NCI-H524 treated with DMSO at 0.1 percent for 48 hours (cell line): ENCODE measurements at regions not wholly inside any gene's neighbourhood (a gene's known extent, or its start where the extent isn't known, plus 50 kb on each side); places are given as distances from the start of the nearest gene placed in this dataset.

ENCODE experiments used
- DNase-seq: peaks from one replicate; lab custom pipeline; 2025; lab: John Stamatoyannopoulos, UW

DNA sequence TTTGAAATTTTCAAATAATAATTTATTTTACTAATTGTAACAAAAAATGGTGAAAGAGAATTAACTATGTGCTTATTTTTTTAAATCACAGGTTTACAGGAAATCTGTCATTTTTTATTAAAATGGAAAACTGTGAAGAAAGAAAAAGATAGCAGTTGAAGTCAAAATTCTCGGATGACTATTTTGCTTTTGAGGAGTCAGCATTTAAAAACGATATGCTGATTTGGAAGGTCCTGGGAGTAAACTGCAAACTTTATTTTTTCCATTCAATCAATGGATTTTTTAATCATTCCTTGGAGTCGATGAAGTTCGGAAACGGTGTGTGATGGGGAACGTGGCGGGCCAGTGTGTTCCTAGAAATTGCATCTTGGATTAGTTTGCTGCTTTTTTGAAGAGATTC lies 258.9 kb upstream of the NAV3 start:
- no peak for DNase-seq

DNA sequence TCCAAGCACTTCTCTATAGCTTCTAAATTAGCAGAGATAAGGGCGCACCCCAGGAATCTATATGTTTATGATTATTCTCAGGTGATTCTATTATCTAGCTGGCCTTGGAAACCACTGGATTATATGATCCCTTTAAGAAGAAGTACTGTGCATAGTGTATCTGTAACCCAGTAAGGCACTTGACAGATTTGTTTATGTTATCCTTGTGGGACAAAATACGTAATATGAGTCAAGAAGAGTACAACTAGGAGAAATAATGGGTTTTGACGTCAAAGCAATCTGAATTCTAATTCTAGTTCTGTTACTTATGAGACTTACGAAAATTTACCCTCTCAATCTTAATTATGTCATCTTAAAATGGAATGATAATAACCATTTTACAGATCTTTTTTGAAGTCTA lies 259.6 kb upstream of the NAV3 start:
- DNase-seq = no peak

DNA sequence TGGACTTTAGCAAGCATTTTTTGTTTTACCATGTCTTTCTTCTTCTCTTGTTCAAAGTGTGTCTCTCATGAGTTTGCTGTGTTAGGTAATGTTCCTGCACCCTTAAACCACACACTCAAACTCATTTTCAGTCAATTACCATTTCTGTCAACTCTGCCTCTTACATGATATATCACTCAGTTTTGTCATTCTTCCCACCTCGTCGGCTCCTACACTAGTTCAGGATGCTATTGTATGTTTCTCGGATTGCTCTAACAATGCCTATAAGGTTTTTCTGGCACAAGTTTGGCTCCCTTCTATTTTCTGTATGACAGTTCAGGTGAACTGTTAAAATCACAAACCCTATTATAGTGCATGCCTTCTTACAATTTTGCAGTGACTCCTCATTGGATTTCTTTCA lies 260.8 kb upstream of the NAV3 start:
- DNase-seq = no peak

DNA sequence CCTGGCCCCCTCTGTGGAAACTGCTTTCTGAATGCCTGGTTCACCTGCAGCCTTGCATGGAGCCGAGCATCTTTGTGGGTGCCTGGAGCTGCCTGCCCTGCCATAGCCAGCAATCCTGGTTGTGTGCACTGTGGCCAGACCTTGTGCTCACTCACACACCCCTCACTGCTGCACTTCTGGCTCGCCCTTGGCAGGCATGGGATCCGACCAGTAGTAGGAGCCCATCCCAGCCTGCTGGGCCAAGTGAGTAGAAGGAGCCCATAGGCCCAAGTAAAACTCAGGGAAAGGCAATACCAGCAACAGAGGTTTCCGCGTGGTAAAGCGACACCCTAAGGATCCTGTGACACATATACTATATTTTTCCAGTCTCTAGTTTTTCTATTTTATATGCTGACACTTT lies 270.0 kb upstream of the NAV3 start:
- no peak for DNase-seq

DNA sequence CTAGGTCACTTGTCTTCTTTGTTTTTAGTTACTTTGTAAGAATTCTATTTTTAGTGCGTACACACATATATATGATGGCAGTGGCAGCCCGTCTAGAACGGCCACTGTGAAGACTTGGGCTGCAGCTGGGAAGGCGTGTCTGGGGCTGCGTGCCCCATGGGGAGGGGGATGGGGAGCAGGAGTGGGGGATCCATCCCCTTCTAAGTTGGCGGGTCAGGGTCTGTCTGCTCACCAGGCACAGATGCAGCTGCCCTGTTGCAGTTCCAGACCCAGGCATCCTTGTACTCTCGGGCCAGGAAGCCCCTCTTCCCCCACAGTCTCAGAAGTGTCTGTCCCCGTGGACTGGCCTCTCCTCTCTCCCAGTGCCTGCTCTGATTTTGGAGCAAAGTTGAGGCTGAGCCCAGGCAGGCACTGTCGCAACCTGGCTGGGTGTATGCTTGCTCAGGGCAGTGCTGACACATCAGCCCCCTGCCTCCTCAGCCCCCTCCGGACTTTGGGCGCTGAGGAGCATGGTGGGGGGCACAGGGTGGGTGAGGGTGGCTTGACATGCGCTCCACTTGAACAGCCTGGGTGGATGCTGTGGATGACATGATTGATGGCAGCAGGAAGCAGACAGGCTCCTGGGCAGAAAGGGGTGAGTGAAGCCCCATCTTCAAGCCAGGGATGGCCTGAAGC lies 271.2 kb upstream of the NAV3 start:
- no peak for DNase-seq

DNA sequence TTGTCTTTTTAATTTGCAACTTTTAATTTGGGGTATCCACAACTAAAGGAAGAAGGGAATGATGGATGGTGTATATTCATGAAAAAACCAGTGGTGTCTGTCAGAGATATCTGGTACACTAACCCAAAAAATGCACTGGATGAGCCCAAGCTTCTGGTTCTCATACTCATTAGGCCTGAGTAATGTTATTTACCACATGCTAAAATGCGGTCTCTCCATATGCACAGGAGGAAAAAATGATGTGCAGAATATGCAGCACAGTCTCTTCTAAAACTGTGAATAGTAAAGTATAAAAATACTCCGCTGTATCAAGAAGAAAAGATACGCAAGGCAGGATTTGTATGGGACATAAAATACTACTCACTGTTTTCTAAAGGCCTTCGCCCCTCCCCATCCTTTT lies 275.6 kb upstream of the NAV3 start:
- DNase-seq = no peak

DNA sequence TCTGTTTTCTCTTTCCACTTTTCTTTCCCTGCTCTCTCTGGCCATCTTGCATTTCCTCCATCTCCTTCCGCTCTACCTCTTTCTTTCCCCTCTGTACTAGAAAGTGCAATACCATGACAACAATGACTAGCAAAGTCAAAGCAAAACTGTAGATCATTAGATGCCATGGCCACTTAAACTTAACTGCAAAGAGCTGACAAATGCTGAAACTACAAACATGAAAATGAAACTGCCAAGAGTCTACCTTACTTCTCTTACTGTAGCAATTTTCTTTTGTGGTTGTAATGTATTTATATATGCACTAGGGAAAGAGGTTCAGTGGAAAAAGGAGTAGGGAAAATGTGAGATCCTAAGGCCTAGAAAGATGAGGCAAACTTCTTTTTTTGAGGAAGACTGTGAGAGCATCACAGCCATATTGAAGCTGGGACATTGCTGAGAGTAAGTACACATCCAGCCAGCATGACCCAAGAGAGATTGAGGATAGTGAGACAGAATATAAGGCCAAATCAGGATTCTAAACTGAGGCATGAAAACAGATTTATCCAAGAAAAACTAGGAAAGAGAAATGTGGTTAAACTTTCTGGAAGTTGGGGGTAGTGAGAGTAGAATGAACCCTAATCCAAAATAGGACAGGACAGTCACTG lies 276.6 kb upstream of the NAV3 start:
- DNase-seq = no peak

DNA sequence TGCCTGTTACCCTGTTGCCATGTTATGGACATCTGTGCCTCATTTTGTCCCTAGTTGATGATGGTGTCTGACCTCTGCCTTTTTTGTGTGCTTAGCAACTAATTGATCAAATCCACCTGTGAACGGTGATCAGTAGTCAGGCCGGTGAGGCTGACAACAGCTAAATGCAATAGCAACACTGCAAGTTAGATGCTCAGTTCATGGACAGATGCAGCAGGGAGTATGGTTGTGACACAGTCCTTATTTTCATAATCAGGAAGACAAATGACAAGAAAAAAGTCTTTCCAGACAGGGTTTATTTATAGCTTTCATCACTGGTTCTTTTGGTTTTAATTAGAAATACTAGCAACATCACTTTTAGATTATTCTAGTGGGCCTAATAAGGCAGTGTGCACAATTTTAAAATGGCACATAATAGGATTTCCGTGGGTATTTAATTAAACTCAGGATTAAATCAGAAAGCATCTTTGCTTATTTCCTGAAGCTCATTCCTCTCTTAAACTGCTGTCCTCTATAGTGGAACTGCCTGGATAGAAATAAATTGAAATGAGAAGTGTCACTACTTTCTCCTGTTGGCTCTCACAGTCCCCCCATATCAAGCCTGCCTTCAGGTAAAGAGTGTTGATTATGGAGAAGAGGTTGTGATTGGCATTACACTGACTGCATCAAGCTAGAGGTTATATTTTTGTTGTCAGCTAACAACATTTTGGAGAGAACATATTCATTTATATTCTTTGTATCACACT lies 281.1 kb upstream of the NAV3 start:
- no peak for DNase-seq

DNA sequence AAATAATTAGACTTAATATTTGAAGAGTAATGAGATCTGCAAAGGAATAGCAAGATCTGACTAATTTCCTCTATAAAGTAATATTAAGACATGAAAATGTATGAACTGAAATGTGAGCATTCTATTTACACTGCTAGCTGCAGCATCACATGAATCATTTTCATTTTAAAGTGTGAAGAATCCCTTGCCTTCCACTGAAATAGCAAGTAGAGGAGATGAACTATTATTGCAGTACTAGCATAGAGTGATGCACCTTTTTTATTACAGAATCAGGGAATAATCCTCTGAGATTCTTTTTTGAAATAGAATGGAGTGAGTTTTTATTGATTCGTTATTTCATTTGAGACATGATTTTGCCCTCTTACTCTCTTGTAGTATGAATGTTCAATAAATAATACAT lies 281.9 kb upstream of the NAV3 start:
- DNase-seq = no peak

DNA sequence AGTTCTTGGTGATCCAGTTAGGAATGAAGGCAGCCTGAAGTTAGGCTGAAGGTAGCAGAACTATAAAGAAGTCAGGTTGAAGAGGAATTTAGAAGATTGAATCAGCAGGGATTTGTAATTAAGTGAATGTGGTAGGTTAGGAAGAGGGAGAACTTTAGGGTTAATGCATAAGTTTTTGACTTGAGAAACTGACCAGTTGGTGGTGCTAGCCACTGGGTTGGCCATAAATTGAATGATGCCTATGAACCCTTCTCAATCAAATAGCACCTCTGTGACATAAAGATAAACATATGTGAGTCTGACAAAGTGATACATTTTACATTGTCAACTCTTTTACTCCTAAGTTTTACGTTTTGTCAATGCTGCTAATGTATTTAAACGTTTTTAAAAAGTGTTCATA lies 290.6 kb upstream of the NAV3 start:
- DNase-seq = no peak

DNA sequence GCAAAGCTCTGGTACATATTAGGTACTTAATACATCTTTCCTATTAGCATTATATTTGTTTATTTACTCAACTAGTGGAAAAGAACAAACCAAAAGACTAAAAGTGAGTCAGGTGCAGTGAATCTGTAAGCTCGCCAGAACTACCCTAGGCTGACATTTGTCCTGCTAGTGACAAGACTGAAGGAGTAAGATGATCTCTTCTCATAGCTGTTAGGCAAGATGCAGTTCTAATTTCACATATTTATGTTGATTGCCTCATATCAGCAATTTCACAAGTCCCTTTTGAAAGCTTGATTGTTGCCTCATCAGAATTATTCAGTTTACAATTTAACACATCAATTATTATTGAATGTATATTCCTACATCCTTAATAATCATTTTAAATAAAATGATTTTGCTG lies 293.0 kb upstream of the NAV3 start:
- no peak for DNase-seq

DNA sequence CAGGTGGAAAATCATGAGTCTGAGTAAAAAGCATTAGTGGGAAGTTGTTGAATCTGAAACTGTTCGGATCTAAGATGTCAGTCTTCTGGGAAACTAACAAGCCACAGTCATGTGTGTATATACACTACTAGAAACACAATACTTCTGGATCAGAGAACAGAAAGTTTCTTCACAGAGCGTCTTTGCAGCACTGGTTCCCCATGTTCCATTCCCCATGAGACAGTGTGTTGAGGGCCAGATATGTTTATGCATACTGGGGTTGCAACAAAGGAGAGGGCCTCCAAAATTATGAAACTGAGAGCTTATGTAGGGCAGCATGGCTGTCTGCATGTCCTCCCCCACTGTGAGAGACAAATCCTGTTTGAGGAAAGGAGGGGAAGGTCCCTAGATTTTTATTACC lies 295.0 kb upstream of the NAV3 start:
- DNase-seq = no peak

DNA sequence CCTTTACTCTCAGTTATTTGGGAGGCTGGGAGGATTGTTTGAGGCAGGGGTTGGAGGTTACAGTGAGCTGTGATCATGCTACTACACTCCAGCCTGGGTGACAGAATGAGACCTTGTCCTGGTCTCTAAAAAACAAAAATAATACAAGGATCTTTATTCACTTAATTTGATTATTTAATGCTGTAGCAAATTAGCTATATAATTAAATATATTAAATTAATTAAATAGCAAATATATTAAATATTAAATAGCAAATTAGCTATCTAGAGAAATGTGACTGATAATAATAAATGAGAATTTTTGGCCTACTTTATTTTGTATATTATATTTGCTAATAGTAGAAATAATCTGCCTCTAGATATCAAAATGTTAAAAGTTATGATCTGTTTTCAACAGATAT lies 298.8 kb upstream of the NAV3 start:
- DNase-seq = no peak

DNA sequence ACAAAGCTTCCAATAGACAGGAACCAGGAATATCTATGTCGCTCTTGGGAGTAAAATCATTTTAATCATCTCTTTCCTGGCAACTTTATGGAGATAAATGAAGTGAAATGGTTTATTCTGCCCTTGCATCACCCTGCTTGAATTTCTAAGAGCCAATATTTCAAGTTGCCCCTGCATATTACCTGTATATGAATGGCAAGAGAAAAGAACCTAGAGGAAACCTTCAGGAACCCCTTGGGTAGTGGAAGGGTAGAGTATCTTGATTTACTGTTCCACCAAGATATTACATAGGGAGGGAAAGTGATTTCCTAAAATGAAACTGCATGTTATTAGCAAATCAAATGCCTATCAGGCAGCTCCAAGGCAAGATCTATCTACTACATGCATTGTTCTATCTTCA lies 308.4 kb upstream of the NAV3 start:
- no peak for DNase-seq

DNA sequence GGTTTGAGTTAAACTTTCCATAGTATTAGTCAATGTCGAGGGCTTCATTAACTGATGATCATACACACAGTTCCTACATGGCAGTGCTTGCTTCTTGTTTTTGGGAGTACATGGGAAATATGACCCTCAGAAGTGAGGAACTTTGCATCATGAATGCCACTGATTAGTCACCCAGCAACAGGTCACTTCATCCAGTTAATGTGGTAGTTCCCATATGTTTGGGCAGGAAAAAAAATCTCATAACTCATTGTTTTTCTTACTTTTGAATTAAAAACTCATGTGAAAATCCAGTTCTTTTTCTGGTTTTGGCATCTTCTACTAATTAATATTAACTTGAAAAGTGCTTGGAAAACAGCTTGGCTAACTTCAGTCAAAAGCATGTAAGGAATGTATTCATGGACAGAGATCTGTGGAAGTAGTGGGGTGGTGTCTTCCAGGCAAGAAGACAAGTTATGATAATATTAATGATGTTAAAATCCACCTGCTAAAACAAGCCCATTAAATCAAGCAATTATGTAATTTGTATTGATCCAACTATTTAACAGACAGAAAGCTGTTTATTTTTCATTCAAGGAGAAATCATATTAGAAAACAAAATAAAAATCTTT lies 309.1 kb upstream of the NAV3 start:
- DNase-seq = no peak

DNA sequence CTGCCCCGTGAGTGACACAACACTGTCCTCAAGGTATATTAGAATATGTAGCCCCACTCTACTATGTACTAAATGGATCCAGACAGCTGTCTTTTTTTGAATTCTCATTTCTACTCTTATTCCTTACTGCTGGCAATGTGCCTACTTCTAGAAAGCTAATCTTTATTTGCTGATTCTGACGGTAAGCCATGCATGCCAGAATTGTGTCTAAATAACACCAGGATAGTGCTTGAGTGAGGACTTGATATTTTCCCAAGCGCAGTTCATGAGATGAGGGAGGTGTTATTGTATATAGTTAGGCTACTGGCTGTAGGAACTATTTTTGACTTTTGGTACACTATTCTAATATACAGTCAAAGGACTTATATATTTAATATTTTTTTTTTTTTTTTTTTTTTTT lies 316.2 kb upstream of the NAV3 start:
- DNase-seq = no peak

DNA sequence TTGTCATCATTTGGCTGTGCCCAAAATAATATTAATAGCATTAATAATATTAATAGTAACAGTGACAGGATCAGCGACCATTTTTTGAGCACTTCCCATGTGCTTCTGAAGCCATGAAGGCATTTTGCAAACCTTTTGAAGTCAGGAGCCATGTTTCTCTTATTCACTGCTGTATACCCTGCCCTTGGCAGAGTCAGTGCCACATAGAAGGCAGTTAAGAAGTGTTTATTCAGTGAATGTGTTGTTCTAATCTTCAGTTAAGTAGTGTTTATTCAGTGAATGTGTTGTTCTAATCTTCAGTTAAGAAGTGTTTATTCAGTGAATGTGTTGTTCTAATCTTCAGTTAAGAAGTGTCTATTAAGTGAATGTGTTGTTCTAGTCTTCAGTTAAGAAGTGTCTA lies 319.7 kb upstream of the NAV3 start:
- no peak for DNase-seq

DNA sequence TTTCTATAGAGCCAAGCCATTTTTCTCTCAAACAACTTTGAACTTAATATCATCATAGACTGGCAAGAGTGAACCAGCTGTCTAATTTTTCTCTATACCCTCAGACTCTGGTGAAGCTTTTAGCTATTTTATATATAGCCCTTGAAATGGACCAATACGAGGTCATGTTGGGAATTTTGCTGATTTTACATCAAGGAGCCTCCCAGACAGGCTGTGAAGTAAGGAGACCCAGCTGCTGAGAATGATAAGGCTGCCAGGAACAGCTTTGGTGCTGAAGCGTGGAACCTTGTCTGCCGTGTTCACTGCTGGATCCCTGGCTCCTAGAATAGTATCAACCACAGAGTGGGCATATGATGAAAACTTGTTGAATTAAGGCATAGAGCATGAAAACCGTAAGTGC lies 326.2 kb upstream of the NAV3 start:
- no peak for DNase-seq

DNA sequence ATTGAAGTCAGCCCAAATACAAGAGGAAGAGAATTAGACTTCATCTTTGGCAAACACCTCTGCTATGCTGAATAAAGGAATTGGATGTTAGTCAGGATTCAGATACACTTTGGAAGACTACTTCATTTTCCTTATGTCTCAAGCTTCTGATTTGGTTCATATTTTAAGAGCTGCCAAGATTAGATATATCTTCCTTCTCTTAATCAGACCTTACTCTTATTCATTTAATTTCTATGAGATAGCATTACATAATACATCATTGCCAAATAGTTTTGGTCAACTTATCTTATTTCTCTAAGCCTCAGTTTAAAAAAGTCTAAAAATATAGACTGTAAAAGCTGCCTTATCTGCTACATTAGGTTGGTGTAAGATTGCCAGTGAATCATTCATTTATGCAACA lies 330.6 kb upstream of the NAV3 start:
- DNase-seq = no peak

DNA sequence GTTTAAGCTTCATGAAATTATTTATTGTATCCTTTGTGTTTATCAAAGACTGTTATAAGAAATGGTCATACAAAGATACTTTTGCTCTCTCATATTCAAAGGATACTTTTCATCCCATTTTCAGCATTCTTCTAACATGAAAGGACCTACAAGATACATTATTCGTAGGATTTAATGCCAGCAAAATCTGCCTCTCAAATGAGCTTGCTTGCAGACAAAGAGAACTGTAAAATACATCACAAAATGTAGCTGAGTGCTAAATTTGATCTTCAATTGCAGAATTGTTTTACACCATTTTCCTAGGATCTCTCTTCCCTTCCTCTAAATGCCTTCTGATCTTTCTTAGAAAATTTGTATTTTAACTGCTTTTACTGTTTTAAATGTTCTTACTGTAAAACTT lies 333.0 kb upstream of the NAV3 start:
- no peak for DNase-seq

DNA sequence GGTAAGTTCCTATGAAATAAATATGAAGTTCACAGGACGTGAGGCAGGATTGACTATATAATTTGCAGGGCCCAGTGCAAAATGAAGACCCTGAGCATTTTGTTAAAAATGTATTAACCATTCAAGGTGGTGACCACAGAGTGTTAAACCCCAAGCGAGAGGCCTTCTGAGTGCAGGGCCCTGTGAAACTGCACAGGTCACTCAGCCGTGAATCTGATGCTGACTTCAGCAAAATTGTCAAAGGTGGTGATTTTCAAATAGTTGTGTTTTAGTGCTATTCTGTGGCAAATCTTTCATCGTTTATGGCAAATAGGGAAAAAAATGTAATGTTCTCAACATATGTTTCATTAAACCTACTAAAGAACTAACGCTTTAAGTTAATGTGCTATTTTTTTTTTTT lies 334.0 kb upstream of the NAV3 start:
- no peak for DNase-seq

DNA sequence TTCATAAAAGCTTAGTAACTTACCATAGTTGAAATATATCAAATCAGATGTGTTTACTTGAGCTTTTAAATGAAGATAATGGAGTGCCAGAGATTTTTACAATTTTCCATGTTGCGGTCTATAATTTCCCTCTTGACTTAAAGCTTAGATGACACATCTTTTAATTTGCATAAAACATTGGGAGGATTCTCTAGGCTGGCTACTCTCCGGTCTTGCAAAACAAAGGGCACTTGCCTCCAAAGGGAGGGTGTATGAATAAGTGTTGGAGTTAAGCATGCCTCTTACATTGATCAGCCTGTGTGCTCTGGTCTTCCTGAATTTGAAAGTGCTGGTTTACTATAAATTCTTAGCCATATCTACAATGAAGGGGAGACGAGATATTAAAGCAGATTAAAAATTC lies 336.4 kb upstream of the NAV3 start:
- no peak for DNase-seq
